ENCODE measurements at regions not wholly inside any gene's neighbourhood (a gene's known extent, or its start where the extent isn't known, plus 50 kb on each side); places are given as distances from the start of the nearest gene placed in this dataset.

- TF ChIP-seq CTCF (conservative IDR thresholded peaks at IDR 0.05 in 1 of 2, IDR thresholded peaks at IDR 0.05 in 1 of 2; ENCODE audit: extremely low read depth in 1 of 2, insufficient read depth in 1 of 2, low read depth in 1 of 2, low read length in 2 of 2), result no peak
- no peak for TF ChIP-seq EZH2 (IDR thresholded peaks at IDR 0.05; ENCODE audit: borderline replicate concordance, low read length)
Observed at GRCh38 chr1:199310708-199311107, 671.9 kb downstream of the PTPRC start.
